ENCODE measurements at regions not wholly inside any gene's neighbourhood (a gene's known extent, or its start where the extent isn't known, plus 50 kb on each side); places are given as distances from the start of the nearest gene placed in this dataset.
"Not testable (repeated sequence)": the region's sequence is repeated elsewhere in the genome, so short reads cannot be mapped to it uniquely, and the experiment has no call there.

DNA sequence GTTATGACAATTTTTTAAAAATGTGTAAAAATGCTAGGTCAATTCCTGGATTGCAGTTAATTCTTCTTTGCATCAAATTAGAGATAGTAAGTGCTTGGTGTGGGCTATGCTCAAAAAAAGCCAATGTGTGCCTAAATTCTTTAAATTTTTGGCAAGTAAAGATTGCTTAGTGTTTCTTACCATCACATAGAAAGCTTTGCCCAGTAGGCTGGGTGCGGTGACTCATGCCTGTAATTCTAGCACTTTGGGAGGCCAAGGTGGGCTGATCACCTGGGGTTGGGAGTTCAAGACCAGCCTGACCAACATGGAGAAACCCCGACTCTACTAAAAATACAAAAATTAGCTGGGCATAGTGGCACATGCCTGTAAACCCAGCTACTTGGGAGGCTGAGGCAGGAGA, 70.0 kb upstream of the MED13 start:
- TF ChIP-seq, protein P1, sequence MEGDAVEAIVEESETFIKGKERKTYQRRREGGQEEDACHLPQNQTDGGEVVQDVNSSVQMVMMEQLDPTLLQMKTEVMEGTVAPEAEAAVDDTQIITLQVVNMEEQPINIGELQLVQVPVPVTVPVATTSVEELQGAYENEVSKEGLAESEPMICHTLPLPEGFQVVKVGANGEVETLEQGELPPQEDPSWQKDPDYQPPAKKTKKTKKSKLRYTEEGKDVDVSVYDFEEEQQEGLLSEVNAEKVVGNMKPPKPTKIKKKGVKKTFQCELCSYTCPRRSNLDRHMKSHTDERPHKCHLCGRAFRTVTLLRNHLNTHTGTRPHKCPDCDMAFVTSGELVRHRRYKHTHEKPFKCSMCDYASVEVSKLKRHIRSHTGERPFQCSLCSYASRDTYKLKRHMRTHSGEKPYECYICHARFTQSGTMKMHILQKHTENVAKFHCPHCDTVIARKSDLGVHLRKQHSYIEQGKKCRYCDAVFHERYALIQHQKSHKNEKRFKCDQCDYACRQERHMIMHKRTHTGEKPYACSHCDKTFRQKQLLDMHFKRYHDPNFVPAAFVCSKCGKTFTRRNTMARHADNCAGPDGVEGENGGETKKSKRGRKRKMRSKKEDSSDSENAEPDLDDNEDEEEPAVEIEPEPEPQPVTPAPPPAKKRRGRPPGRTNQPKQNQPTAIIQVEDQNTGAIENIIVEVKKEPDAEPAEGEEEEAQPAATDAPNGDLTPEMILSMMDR (IDR thresholded peaks at IDR 0.05) = not testable (repeated sequence)
- not testable (repeated sequence) for TF ChIP-seq POLR2A (IDR thresholded peaks at IDR 0.05)
